Stomach (tissue), 4 donors: ENCODE measurements at regions not wholly inside any gene's neighbourhood (a gene's known extent, or its start where the extent isn't known, plus 50 kb on each side); places are given as distances from the start of the nearest gene placed in this dataset.

Experiments used
- EP300 ChIP-seq: sonication (generic); formaldehyde crosslinking; IDR thresholded peaks from one replicate; pipeline ENCODE4 v1.6.1; 2017; ENCODE audit warnings: antibody characterized with exemption
- TF ChIP-seq, protein P1 (sequence below), 7 experiments: fragments of 450-650 bp in 4 of 7; fragments of 200-600 bp in 3 of 7; sonication (generic) in 3 of 7; IDR thresholded peaks; one replicate each; pipeline ENCODE4 v1.5.1; 2016 to 2019; ENCODE audit warnings: antibody characterized with exemption in 7 of 7, control low read depth in 2 of 7, mild to moderate bottlenecking in 1 of 7

DNA sequence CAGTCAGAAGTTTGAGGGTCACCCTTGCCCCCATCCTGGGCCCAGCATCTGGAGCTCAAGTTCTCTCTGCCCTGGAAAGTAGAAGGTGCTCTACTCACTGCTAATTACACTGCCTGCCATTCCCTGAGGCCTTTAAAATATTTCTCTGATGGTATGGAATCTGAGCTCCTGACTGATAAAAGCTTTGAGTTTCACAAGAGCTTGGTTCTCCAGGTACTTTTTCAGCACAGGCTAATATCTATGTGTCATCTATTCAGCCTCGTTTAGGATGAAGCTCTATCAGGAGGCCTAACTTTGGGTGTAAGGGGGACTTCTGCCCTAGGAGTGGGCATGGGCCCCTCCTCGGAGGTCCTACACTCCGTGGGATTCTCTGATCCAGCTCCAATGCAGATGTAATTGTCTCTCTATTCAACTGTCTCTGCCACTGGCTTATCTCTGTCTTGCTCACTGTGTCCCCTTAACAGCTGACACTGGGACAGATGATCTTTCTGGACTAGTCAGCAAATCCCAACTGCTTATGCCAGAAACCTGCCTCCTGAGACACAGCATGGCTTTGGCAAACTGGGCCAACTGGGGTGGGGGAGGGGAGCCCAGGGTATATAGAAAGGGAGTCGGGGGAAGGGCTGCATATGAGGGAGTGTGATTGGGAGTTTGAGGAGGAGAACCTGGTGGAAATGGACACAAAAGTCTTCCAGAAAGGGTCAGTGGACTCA, 104.2 kb upstream of the GADD45A start:
- TF ChIP-seq, protein P1, sequence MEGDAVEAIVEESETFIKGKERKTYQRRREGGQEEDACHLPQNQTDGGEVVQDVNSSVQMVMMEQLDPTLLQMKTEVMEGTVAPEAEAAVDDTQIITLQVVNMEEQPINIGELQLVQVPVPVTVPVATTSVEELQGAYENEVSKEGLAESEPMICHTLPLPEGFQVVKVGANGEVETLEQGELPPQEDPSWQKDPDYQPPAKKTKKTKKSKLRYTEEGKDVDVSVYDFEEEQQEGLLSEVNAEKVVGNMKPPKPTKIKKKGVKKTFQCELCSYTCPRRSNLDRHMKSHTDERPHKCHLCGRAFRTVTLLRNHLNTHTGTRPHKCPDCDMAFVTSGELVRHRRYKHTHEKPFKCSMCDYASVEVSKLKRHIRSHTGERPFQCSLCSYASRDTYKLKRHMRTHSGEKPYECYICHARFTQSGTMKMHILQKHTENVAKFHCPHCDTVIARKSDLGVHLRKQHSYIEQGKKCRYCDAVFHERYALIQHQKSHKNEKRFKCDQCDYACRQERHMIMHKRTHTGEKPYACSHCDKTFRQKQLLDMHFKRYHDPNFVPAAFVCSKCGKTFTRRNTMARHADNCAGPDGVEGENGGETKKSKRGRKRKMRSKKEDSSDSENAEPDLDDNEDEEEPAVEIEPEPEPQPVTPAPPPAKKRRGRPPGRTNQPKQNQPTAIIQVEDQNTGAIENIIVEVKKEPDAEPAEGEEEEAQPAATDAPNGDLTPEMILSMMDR (IDR thresholded peaks at IDR 0.05) = no peak
- no peak for TF ChIP-seq EP300
